MCF 10A (cell line): ENCODE measurements at regions not wholly inside any gene's neighbourhood (a gene's known extent, or its start where the extent isn't known, plus 50 kb on each side); places are given as distances from the start of the nearest gene placed in this dataset.

ENCODE experiments used
- BruUV-seq: library from RNA; stranded (reverse); fragments of 400-500 nt; replicated peaks from 2 replicates; lab custom pipeline; 2021; lab: Mats Ljungman, UMichigan
- CTCF ChIA-PET: fragments of 300-600 bp; sonication (Branson Sonifier 250); formaldehyde crosslinking; extraction: SDS; loops from one replicate; lab custom pipeline; 2021; ENCODE audit warnings: antibody characterized with exemption, inconsistent platforms; lab: Yijun Ruan, JAX
- POLR2A ChIA-PET: fragments of 300-600, 350-650 bp; sonication (Branson Sonifier 250); formaldehyde crosslinking; extraction: SDS; loops from one replicate; lab custom pipeline; 2020; ENCODE audit warnings: antibody characterized with exemption, inconsistent platforms; lab: Yijun Ruan, JAX
- DNase-seq: peaks from one replicate; pipeline ENCODE4 v3.0.0-alpha.2; 2018; ENCODE audit not compliant: unreplicated experiment
- H3K27ac Mint-ChIP-seq: one replicate; pipeline ENCODE4 v1.8.0; 2022; ENCODE audit warnings: mild to moderate bottlenecking, low read depth, mixed read lengths; ENCODE audit not compliant: unreplicated experiment
- H3K27me3 Mint-ChIP-seq: one replicate; pipeline ENCODE4 v1.8.0; 2022; ENCODE audit warnings: mixed read lengths; ENCODE audit not compliant: insufficient read depth, unreplicated experiment
- H3K36me3 Mint-ChIP-seq: one replicate; pipeline ENCODE4 v1.8.0; 2022; ENCODE audit warnings: mild to moderate bottlenecking, moderate library complexity, mixed read lengths; ENCODE audit not compliant: insufficient read depth, unreplicated experiment
- H3K4me1 Mint-ChIP-seq: one replicate; pipeline ENCODE4 v1.8.0; 2022; ENCODE audit warnings: mixed read lengths; ENCODE audit not compliant: insufficient read depth, unreplicated experiment
- H3K4me3 Mint-ChIP-seq: one replicate; pipeline ENCODE4 v1.8.0; 2022; ENCODE audit warnings: mild to moderate bottlenecking, moderate library complexity, mixed read lengths; ENCODE audit not compliant: unreplicated experiment
- H3K9me3 Mint-ChIP-seq: one replicate; pipeline ENCODE4 v1.8.0; 2022; ENCODE audit warnings: mixed read lengths; ENCODE audit not compliant: unreplicated experiment
- CTCF ChIP-seq: fragments of 200-600 bp; IDR thresholded peaks from one replicate; pipeline ENCODE4 v1.8.0; 2022; ENCODE audit warnings: antibody characterized with exemption, mild to moderate bottlenecking; ENCODE audit not compliant: unreplicated experiment
- intact Hi-C: fragments of 100-400 bp; cut with micrococcal nuclease; formaldehyde crosslinking; loops from 2 replicates; pipeline ENCODE4 v1.14.1; 2022

- H3K27me3 Mint-ChIP-seq = no peaks in the 10 kb centered on the region
- peaks cover 22% of the 10 kb centered on the region for H3K4me1 Mint-ChIP-seq
- ChIA-PET CTCF (interaction anchor here (0.7 to 1.6 kb wide), 4 partner anchors 31 to 1536 kb away, joined by 3 to 5 read pairs (median 4); no protein-coding TSS in a partner anchor), POLR2A (interaction anchor here (0.9 to 1.9 kb wide), 5 partner anchors 9 to 161 kb away, joined by 3 to 5 read pairs (median 4); partner anchors contain the start of gene SH3YL1)
- DNase-seq = peak; percentile 86
- BruUV-seq = no TSS peak
- TF ChIP-seq CTCF = no peak
- intact Hi-C loops = no loop called here
- no peaks in the 10 kb centered on the region for H3K36me3 Mint-ChIP-seq
- H3K4me3 Mint-ChIP-seq = no peak overlapping the region
- peak overlapping the region; percentile 81 for H3K27ac Mint-ChIP-seq
- H3K9me3 Mint-ChIP-seq = no peaks in the 10 kb centered on the region
Measured at GRCh38 chr2:424306-425171, 136.6 kb upstream of the ALKAL2 start.

- H3K4me1 Mint-ChIP-seq = peaks cover 22% of the 10 kb centered on the region
- no peaks in the 10 kb centered on the region for H3K9me3 Mint-ChIP-seq
- no peak overlapping the region for H3K4me3 Mint-ChIP-seq
- BruUV-seq = no TSS peak
- no peaks in the 10 kb centered on the region for H3K27me3 Mint-ChIP-seq
- peak overlapping the region; percentile 16 for H3K27ac Mint-ChIP-seq
- ChIA-PET CTCF (no interaction called here), POLR2A (no interaction called here)
- TF ChIP-seq CTCF = no peak
- intact Hi-C loops = no loop called here
- H3K36me3 Mint-ChIP-seq = no peaks in the 10 kb centered on the region
- DNase-seq = peak; percentile 14
Measured at GRCh38 chr2:423479-423878, 135.6 kb upstream of the ALKAL2 start.

GRCh38 chr2:422676-423435, 135.0 kb upstream of the ALKAL2 start:
- Mint-ChIP-seq H3K4me3 (no peak overlapping the region), H3K27ac (no peak overlapping the region), H3K36me3 (no peaks in the 10 kb centered on the region), H3K4me1 (peaks cover 22% of the 10 kb centered on the region), H3K27me3 (no peaks in the 10 kb centered on the region), H3K9me3 (no peaks in the 10 kb centered on the region)
- CTCF ChIA-PET = interaction anchor here (0.6 kb wide), 1 partner anchor 303 kb away, joined by 3 read pairs; no protein-coding TSS in a partner anchor
- BruUV-seq = no TSS peak
- DNase-seq = no peak
- POLR2A ChIA-PET = interaction anchor here (1.0 kb wide), 1 partner anchor 15 kb away, joined by 3 read pairs; no protein-coding TSS in a partner anchor
- TF ChIP-seq CTCF = no peak
- intact Hi-C loops = no loop called here

- Mint-ChIP-seq H3K27ac (no peak overlapping the region), H3K9me3 (no peaks in the 10 kb centered on the region), H3K4me3 (no peak overlapping the region), H3K36me3 (no peaks in the 10 kb centered on the region), H3K4me1 (peaks cover 22% of the 10 kb centered on the region), H3K27me3 (no peaks in the 10 kb centered on the region)
- no peak for DNase-seq
- ChIA-PET CTCF (no interaction called here), POLR2A (no interaction called here)
- intact Hi-C loops = no loop called here
- TF ChIP-seq CTCF = no peak
- BruUV-seq = no TSS peak
Measured at GRCh38 chr2:421406-421805, 133.5 kb upstream of the ALKAL2 start.
